Erythroblast (primary cell): ENCODE measurements at regions not wholly inside any gene's neighbourhood (a gene's known extent, or its start where the extent isn't known, plus 50 kb on each side); places are given as distances from the start of the nearest gene placed in this dataset.

Experiments used
- GATA1 ChIP-seq: IDR thresholded peaks from 2 replicates; pipeline ENCODE4 v1.6.1; 2011; ENCODE audit warnings: low read depth, mild to moderate bottlenecking, control low read depth, low read length, moderate library complexity
- POLR2A ChIP-seq: IDR thresholded peaks from 2 replicates; pipeline ENCODE4 v1.6.1; 2011; ENCODE audit warnings: mild to moderate bottlenecking, low read length

GRCh38 chr1:232106415-232106814 lies 479.8 kb downstream of the DISC1 start:
- TF ChIP-seq POLR2A: no peak
- no peak for TF ChIP-seq GATA1
